OCI-LY1 (cell line): ENCODE measurements at regions not wholly inside any gene's neighbourhood (a gene's known extent, or its start where the extent isn't known, plus 50 kb on each side); places are given as distances from the start of the nearest gene placed in this dataset.

Experiments used
- CTCF ChIP-seq: fragments of 200-600 bp; sonication (generic), shearing (Covaris generic); IDR thresholded peaks from 2 replicates; pipeline ENCODE4 v1.5.1; 2017; ENCODE audit warnings: mild to moderate bottlenecking, antibody characterized with exemption, low read length, moderate library complexity, mixed read lengths
- EZH2 ChIP-seq: fragments of 200-600 bp; sonication (generic), shearing (Covaris generic); IDR thresholded peaks from 2 replicates; pipeline ENCODE4 v1.8.0; 2017; ENCODE audit warnings: borderline replicate concordance, mixed run types, mild to moderate bottlenecking, antibody characterized with exemption, low read length, moderate library complexity, mixed read lengths

DNA sequence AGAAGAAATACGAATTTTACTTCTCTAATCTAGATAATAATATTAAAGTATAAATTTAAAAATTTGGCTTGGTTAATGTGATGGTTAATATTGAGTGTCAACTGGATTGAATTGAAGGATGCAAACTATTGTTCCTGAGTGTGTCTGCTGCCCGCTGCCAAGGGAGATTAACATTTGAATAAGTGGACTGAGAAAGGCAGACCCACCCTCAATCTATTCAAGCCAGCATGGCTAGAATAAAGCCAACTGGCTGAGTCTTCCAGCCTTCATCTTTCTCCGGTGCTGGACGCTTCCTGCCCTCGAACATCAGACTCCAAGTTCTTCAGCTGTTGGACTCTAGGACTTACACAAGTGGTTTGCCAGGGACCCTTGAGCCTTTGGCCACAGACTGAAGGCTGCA lies 152.7 kb downstream of the TBXT start:
- TF ChIP-seq CTCF (no peak), EZH2 (no peak)
